Epithelial cell of prostate (primary cell): ENCODE measurements at regions not wholly inside any gene's neighbourhood (a gene's known extent, or its start where the extent isn't known, plus 50 kb on each side); places are given as distances from the start of the nearest gene placed in this dataset.

Source experiments
- DNase-seq: peaks from one replicate; pipeline ENCODE4 v3.0.0-alpha.2; 2011; ENCODE audit warnings: low read depth, low spot score
- H3K27ac ChIP-seq: fragments of 450-650 bp; 2 replicates; pipeline ENCODE4 v1.5.1; 2017; ENCODE audit warnings: mild to moderate bottlenecking

- no peak for DNase-seq
- H3K27ac ChIP-seq: no peak overlapping the region
These were observed 62.8 kb upstream of the UFL1 start for GRCh38 chr6:96458771-96459170.

DNA sequence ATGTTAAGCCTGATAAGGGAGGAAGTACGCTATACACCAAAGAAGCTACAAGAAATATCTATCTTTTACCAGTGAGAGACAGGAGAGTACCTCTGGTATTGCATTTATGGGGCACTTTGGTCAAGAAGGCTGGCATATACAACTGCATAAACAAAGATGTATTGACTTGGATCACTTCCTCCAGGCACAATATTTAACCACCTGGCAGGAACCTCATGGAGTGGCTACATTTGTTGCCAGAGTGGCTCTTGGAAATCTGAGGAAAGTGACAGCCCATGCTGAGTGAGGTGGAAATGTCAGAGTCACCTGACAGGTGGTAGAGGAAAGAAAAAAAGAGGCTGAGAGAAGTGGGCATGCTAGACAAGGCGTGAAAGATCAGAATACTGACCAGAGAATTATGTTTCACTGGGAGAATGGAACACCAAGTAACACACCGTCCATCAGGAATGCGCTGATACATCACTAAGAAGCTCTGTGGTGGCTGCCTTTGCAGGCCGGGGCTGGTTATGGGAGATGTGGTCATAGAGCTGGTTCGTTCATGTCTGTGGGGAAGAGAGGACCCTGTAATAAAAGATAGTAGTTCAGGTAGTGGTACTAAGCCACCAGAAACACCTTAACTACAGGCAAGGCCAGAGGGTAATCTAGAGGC lies 61.4 kb upstream of the UFL1 start:
- DNase-seq: peak; percentile 22
- H3K27ac ChIP-seq: peak overlapping the region; percentile 10

DNA sequence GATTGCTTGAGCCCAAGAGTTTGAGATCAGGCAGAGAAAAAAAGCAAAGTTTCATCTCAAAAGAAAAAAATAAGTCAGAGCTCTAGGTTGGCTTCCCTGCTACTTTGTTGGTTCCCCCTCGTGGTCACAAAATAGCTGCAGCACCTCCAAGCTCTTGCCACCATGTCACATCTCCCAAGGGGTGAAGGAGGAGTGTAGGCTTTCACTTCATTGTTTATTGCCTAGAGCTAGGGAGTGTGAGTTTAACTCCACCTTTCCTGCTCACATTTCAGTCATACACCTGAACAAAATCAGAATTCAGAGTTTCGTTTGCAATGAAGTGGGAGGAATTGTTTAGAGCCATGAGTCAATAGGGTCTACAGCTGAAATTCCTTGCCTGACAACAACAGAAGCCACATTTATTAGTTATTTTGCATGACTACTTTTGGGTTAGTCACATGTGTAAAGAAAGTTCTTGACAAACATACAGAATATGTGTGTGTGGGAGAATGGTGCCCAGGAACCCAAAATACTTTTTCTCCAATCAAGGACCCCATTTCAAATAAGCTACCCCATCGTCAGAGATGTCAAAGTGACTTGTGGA lies 56.2 kb upstream of the UFL1 start:
- peak; percentile 8 for DNase-seq
- no peak overlapping the region for H3K27ac ChIP-seq

DNA sequence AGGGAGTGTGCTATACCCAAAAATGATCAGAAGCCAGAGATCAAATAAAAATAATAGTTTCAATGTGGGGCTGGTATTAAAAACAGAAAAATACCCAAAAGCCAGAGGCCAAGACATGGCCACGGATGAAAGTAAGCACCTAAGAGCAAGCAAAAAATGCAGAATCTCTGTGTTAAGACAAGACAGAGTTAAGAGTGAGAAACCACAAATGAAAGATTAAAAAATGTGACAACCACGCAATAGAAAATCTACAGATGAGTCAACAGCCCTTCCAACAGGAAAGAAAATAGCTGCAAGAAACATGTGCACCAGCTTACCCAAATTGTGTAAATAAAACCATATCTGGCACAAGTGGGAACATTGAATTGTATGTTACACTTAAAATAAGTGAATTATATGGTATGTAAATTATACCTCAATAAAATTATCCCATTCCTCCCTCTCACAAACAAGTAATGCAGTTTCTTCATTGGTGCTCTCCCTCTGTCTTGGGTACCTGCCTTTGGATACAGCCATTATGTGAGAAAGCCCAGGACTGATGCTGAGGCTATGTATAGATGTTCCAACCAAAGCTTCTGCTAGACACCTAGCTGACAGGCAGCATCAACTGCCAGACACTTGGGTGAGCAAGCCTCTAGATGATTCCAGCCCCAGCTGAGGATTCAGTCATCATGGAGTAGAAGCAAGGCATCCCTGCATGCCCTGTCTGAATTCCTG lies 55.3 kb upstream of the UFL1 start:
- no peak for DNase-seq

GRCh38 chr6:96467814-96468213 lies 53.8 kb upstream of the UFL1 start:
- DNase-seq: no peak
- H3K27ac ChIP-seq: no peak overlapping the region

More for the DNA sequence above, 55.3 kb upstream of the UFL1 start:
- H3K27ac ChIP-seq: no peak overlapping the region

- DNase-seq: no peak
- H3K27ac ChIP-seq: no peak overlapping the region
These were observed 53.3 kb upstream of the UFL1 start for GRCh38 chr6:96468281-96468680.

DNA sequence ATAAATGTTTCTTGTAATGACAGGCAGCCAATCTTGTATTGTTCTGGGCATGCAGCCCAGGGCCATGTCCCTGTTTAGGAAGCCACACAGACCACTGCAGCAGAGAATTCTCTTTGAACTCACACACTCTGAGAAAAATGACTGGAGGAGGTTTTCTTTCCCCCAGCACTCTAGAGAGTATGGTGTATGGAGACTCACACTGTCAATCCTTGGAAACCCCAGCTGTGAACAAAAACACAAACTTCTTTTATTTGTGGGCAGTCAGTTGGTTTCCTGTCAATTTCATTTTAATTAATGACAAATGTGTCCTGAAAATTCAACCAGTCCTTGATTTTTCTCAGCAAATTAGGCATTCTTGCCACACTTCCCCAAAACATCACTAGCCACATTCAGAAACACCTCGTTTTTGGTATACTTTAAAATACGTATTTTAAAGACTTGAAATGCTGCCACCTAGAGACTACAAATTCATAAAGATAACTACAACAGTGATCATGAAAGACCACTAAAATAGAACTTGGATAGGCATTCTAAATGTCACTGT lies 52.9 kb upstream of the UFL1 start:
- no peak for DNase-seq
- H3K27ac ChIP-seq: no peak overlapping the region

GRCh38 chr6:96469312-96469711 lies 52.3 kb upstream of the UFL1 start:
- DNase-seq: no peak
- no peak overlapping the region for H3K27ac ChIP-seq

DNA sequence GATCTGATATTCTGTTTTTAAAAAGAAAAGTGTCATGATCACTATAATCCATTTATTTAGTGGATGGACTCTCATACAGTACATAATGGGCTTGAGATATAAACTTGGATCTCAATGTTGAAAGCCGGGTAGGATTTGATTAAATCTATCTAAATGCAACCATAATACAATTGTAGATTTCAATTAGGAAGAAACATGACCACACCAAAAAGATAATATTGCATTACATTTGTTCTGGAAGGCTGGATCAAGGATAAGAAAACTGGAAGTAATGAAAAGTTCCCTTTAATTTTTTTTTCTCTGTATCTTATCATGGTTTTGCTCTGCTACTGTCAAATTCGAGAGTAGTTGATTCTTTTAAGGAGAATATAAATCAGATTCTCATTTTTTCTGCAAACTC lies 51.3 kb upstream of the UFL1 start:
- no peak for DNase-seq
- no peak overlapping the region for H3K27ac ChIP-seq
